Endodermal cell (in vitro differentiated cells): ENCODE measurements at regions not wholly inside any gene's neighbourhood (a gene's known extent, or its start where the extent isn't known, plus 50 kb on each side); places are given as distances from the start of the nearest gene placed in this dataset.

Experiments
- DNase-seq: peaks from one replicate; pipeline ENCODE4 v3.0.0-alpha.2; 2017
- H3K27ac ChIP-seq: 2 replicates; pipeline ENCODE4 v1.5.1; 2013; ENCODE audit warnings: mild to moderate bottlenecking, low read depth, low read length, moderate library complexity
- H3K27me3 ChIP-seq: 2 replicates; pipeline ENCODE4 v1.6.1; 2013; ENCODE audit warnings: mild to moderate bottlenecking, low read length, moderate library complexity; ENCODE audit not compliant: insufficient read depth, control insufficient read depth, poor library complexity, severe bottlenecking
- H3K36me3 ChIP-seq: 2 replicates; pipeline ENCODE4 v1.7.0; 2013; ENCODE audit warnings: mild to moderate bottlenecking, low read length, moderate library complexity; ENCODE audit not compliant: control insufficient read depth, insufficient read depth
- H3K4me1 ChIP-seq: one replicate; pipeline ENCODE4 v1.7.0; 2013; ENCODE audit warnings: low read length; ENCODE audit not compliant: control insufficient read depth, insufficient read depth
- H3K4me3 ChIP-seq: 2 replicates; pipeline ENCODE4 v1.5.1; 2013; ENCODE audit warnings: mild to moderate bottlenecking, low read length, moderate library complexity
- H3K9ac ChIP-seq: 2 replicates; pipeline ENCODE4 v1.6.1; 2013; ENCODE audit warnings: mild to moderate bottlenecking, low read length, moderate library complexity; ENCODE audit not compliant: poor library complexity, severe bottlenecking; ENCODE audit errors: extremely low read depth
- H3K9me3 ChIP-seq: 2 replicates; pipeline ENCODE4 v1.6.1; 2013; ENCODE audit warnings: mild to moderate bottlenecking, low read length, moderate library complexity; ENCODE audit not compliant: control insufficient read depth
- H3K27ac Mint-ChIP-seq: 2 replicates; pipeline ENCODE4 v1.8.0; 2020; ENCODE audit warnings: mixed read lengths
- H3K27me3 Mint-ChIP-seq: 2 replicates; pipeline ENCODE4 v1.8.0; 2021; ENCODE audit warnings: mild to moderate bottlenecking, mixed read lengths; ENCODE audit not compliant: insufficient read depth
- H3K36me3 Mint-ChIP-seq: 2 replicates; pipeline ENCODE4 v1.8.0; 2020; ENCODE audit warnings: low read depth, mixed read lengths
- H3K4me1 Mint-ChIP-seq: 2 replicates; pipeline ENCODE4 v1.8.0; 2020; ENCODE audit warnings: mixed read lengths
- H3K4me3 Mint-ChIP-seq: 2 replicates; pipeline ENCODE4 v1.8.0; 2020; ENCODE audit warnings: mild to moderate bottlenecking, moderate library complexity, mixed read lengths
- H3K9me3 Mint-ChIP-seq: 2 replicates; pipeline ENCODE4 v1.8.0; 2020; ENCODE audit warnings: mild to moderate bottlenecking, mixed read lengths
- WGBS, 2 experiments: methylation state at CpG; one replicate each; pipeline versions ENCODE4 v1.1.5 to v1.1.7; 2013; ENCODE audit warnings: missing lambda C conversion rate in 2 of 2, mixed read lengths in 1 of 2; ENCODE audit not compliant: insufficient coverage in 1 of 2, insufficient read length in 1 of 2; 5-methylcytosine and 5-hydroxymethylcytosine counted together
- TF ChIP-seq, protein P1 (sequence below): fragments of 200-600 bp; sonication (generic); conservative IDR thresholded peaks from 2 replicates; pipeline ENCODE4 v1.5.0; 2021; ENCODE audit warnings: antibody characterized with exemption, mild to moderate bottlenecking

DNA sequence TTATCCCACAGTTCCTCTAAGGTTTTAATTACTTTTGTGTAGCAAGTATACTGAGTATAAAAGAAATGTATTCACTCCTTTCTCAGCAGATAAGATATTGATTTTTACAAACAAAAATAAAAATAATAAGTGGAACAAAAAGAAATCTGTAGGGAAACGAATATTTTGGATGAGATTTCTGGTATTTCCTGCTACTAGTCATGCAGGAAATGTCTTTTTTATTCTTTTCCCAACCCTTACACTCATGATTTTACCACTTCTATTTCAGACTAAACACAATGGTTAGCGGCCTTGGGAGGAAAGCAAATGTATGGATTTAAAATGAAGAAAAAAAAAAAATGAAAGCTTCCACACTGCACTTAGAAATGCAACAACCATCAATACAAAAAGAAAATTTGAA, 580.5 kb upstream of the MARCKS start:
- WGBS, 2 experiments, result 82% methylated on average over 1 of the region's 2 CpGs; no CpG with 5 or more reads in 1 of the 2 experiments
- Mint-ChIP-seq H3K36me3 (no peaks in the 10 kb centered on the region), H3K4me1 (peaks cover 9% of the 10 kb centered on the region), H3K27me3 (no peaks in the 10 kb centered on the region), H3K4me3 (no peak overlapping the region), H3K9me3 (no peaks in the 10 kb centered on the region), H3K27ac (no peak overlapping the region)
- H3K27ac ChIP-seq, result no peak overlapping the region
- peaks cover 2% of the 10 kb centered on the region for H3K4me1 ChIP-seq
- TF ChIP-seq, protein P1, sequence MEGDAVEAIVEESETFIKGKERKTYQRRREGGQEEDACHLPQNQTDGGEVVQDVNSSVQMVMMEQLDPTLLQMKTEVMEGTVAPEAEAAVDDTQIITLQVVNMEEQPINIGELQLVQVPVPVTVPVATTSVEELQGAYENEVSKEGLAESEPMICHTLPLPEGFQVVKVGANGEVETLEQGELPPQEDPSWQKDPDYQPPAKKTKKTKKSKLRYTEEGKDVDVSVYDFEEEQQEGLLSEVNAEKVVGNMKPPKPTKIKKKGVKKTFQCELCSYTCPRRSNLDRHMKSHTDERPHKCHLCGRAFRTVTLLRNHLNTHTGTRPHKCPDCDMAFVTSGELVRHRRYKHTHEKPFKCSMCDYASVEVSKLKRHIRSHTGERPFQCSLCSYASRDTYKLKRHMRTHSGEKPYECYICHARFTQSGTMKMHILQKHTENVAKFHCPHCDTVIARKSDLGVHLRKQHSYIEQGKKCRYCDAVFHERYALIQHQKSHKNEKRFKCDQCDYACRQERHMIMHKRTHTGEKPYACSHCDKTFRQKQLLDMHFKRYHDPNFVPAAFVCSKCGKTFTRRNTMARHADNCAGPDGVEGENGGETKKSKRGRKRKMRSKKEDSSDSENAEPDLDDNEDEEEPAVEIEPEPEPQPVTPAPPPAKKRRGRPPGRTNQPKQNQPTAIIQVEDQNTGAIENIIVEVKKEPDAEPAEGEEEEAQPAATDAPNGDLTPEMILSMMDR, result no peak
- H3K9me3 ChIP-seq, result no peaks in the 10 kb centered on the region
- H3K9ac ChIP-seq, result no peak overlapping the region
- H3K27me3 ChIP-seq, result no peaks in the 10 kb centered on the region
- no peak overlapping the region for H3K4me3 ChIP-seq
- DNase-seq, result no peak
- no peaks in the 10 kb centered on the region for H3K36me3 ChIP-seq

DNA sequence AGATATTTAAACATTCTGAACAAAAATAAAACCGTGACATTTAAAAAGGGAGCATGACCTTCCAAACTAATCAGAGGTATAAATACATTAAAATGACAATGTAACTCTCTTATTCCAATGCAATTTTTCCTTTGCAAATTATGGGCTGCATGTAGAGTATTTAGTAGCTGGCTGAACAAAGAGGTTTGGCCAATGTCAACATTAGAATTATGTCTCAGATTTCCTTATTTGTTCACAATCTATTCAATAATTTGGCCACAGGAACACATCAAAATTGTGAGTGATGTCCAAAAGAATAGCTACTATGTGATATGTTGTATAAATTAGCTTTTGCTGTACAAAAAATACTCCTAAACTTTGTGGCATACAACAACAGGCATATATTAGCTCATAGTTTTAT, 580.0 kb upstream of the MARCKS start:
- no peaks in the 10 kb centered on the region for H3K36me3 ChIP-seq
- H3K4me3 ChIP-seq, result no peak overlapping the region
- no peak overlapping the region for H3K9ac ChIP-seq
- Mint-ChIP-seq H3K4me1 (peaks cover 9% of the 10 kb centered on the region), H3K27ac (no peak overlapping the region), H3K9me3 (no peaks in the 10 kb centered on the region), H3K27me3 (no peaks in the 10 kb centered on the region), H3K4me3 (no peak overlapping the region), H3K36me3 (no peaks in the 10 kb centered on the region)
- H3K9me3 ChIP-seq, result no peaks in the 10 kb centered on the region
- DNase-seq, result no peak
- no peaks in the 10 kb centered on the region for H3K27me3 ChIP-seq
- H3K4me1 ChIP-seq, result peaks cover 2% of the 10 kb centered on the region
- TF ChIP-seq, protein P1, result no peak
- H3K27ac ChIP-seq, result no peak overlapping the region
- WGBS, 2 experiments, result 100% methylated on average over 1 of the region's 1 CpG; no CpG with 5 or more reads in 1 of the 2 experiments

DNA sequence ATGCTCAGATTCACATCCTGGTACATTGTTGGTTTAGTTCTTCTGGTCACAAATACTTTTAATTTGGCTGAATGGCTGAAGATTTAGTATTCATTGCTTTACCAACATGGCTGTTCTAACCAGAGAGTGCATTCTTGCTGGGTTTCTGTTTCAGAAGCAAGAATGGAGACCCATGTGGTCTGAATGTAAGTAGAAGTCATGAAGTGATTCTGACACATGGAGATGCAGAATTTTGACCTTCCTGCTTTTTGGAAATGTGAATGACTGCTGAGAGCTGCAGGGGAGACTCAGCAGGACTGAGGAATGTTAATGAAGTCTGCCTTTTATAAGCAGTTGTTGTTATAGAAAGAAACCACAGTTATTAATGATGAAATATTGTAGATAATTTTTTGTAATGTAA, 576.1 kb upstream of the MARCKS start:
- H3K27me3 Mint-ChIP-seq, result no peaks in the 10 kb centered on the region
- TF ChIP-seq, protein P1, result no peak
- H3K4me3 ChIP-seq, result no peak overlapping the region
- no peaks in the 10 kb centered on the region for H3K27me3 ChIP-seq
- DNase-seq, result no peak
- H3K4me3 Mint-ChIP-seq, result no peak overlapping the region
- no peak overlapping the region for H3K9ac ChIP-seq
- no peaks in the 10 kb centered on the region for H3K36me3 Mint-ChIP-seq
- H3K27ac ChIP-seq, result peak overlapping the region; percentile 50
- H3K4me1 ChIP-seq, result peaks cover 2% of the 10 kb centered on the region
- peaks cover 9% of the 10 kb centered on the region for H3K4me1 Mint-ChIP-seq
- no peak overlapping the region for H3K27ac Mint-ChIP-seq
- H3K36me3 ChIP-seq, result no peaks in the 10 kb centered on the region
- H3K9me3 ChIP-seq, result no peaks in the 10 kb centered on the region
- peaks cover 2% of the 10 kb centered on the region for H3K9me3 Mint-ChIP-seq
